ENCODE measurements at regions not wholly inside any gene's neighbourhood (a gene's known extent, or its start where the extent isn't known, plus 50 kb on each side); places are given as distances from the start of the nearest gene placed in this dataset.

DNA sequence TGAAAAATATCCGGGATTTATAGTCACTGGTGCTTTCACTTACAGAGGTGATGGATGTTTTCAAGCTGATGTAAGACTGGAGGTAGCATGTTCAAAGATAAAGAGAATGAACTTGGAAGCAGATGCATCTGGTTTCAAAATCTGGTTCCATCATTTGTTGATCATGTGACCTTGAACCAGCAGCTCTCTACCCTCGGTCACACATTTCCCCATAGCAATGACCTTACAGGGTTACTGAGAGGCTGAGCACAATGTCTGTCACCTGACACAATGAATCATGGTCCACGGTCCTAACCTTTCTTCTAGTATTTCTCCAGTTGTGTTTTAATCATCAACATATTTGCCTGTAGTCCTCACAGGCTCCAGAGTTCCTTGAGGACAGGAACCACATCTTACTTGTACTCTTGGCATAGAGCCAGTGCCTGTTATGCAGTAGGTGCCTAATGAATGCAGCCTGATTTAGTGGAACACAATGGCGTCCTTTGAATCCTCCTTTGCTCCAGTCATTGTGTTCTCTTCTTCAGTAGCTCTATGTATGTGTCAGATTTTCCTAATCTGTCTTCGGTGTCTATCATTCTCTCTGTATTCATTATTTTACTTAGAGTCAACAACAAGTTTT, 667.3 kb downstream of the PTPRU start:
- TF ChIP-seq NR2F2 (IDR thresholded peaks at IDR 0.05), result no peak
- Histone ChIP-seq H3K9me3 (ENCODE audit: control insufficient read depth in 4 of 4, low read length in 3 of 4) (no peaks in the 10 kb centered on the region), H3K4me1 (ENCODE audit: control insufficient read depth in 4 of 4, insufficient read depth in 4 of 4, low read length in 3 of 4) (no peaks in the 10 kb centered on the region), H3K4me3 (ENCODE audit: low read depth in 1 of 3, low read length in 3 of 3) (no peak overlapping the region), H3K27ac (ENCODE audit: low read depth in 1 of 2, low read length in 2 of 2) (no peak overlapping the region), H3K9ac (ENCODE audit: low read depth in 1 of 2, low read length in 2 of 2) (no peak overlapping the region), H3K27me3 (ENCODE audit: control insufficient read depth in 4 of 4, insufficient read depth in 4 of 4, low read length in 3 of 4) (peaks cover 0 to 3% (median 0%) of the 10 kb centered on the region in 4 donors), H3K36me3 (ENCODE audit: control insufficient read depth in 4 of 4, insufficient read depth in 3 of 4, low read depth in 1 of 4, low read length in 3 of 4) (no peaks in the 10 kb centered on the region)
- 62% methylated on average over 5 of the region's 5 CpGs for WGBS
- DNase-seq (ENCODE audit: low spot score), result no peak

DNA sequence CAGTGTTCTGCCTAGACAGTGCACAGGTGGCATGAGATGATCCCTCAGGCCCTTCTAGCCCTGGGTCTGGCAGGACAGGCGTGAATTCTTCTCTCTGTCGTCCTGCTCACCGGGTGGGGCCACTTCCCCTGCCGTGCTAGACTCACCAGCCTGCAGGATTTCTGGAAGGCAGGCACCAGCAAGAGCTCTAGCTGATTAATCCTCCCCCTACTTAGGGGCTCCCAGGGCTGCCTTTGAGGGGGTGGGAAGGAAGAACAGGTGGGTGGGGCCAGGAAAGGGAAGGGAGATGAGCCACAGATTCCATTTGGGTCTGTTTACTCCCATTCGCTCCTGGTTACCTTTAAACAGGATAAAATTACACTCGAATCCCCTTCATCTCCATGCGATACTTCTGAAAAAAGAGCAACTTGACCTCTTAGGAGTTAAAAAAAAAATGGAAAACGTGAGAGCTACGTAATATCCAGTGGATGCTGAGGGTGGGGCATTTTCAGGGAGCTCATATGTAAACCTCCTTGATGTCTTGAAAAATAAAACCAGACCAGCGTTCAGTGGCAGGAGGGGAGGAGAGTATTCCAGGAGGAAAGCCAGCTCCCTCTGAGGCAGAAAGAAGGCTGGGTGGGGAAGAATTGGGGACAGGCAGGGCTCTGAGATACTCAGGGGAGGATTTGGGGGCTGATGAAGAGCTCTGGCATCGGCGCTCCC, 665.5 kb downstream of the PTPRU start:
- WGBS, result 28% methylated on average over 12 of the region's 12 CpGs

DNA sequence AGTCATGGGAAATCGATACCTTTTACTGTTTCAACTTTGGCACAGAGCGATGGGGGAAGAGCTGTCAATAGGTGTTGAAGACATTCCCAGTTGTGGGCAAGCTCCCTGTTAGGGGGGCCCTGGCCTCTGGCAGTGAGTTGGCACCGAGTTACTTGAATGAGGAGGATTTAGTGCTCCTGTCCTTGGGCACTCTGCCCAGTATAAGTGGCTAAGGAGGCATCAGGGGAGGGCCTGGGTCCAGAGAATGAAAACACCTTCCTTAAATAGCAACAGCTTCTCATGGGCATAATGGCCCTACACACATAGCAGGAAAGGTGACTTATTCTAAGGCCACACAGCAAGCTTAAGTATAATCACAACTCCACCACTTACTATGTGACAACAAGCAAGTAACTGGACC, 664.4 kb downstream of the PTPRU start:
- H3K9ac ChIP-seq (ENCODE audit: low read depth in 1 of 2, low read length in 2 of 2), result no peak overlapping the region
- TF ChIP-seq HNF4G (IDR thresholded peaks at IDR 0.05), result no peak
- no peak for TF ChIP-seq RAD21 (IDR thresholded peaks at IDR 0.05)
- TF ChIP-seq NR2F2 (IDR thresholded peaks at IDR 0.05), result no peak
- no peak for TF ChIP-seq JUND (IDR thresholded peaks at IDR 0.05)
- TF ChIP-seq FOXA2 (IDR thresholded peaks at IDR 0.05), result no peak
- TF ChIP-seq, protein P1, sequence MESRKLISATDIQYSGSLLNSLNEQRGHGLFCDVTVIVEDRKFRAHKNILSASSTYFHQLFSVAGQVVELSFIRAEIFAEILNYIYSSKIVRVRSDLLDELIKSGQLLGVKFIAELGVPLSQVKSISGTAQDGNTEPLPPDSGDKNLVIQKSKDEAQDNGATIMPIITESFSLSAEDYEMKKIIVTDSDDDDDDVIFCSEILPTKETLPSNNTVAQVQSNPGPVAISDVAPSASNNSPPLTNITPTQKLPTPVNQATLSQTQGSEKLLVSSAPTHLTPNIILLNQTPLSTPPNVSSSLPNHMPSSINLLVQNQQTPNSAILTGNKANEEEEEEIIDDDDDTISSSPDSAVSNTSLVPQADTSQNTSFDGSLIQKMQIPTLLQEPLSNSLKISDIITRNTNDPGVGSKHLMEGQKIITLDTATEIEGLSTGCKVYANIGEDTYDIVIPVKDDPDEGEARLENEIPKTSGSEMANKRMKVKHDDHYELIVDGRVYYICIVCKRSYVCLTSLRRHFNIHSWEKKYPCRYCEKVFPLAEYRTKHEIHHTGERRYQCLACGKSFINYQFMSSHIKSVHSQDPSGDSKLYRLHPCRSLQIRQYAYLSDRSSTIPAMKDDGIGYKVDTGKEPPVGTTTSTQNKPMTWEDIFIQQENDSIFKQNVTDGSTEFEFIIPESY (IDR thresholded peaks at IDR 0.05), result no peak
- TF ChIP-seq, protein P2, sequence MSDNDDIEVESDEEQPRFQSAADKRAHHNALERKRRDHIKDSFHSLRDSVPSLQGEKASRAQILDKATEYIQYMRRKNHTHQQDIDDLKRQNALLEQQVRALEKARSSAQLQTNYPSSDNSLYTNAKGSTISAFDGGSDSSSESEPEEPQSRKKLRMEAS (IDR thresholded peaks at IDR 0.05), result no peak
- TF ChIP-seq, protein P3, sequence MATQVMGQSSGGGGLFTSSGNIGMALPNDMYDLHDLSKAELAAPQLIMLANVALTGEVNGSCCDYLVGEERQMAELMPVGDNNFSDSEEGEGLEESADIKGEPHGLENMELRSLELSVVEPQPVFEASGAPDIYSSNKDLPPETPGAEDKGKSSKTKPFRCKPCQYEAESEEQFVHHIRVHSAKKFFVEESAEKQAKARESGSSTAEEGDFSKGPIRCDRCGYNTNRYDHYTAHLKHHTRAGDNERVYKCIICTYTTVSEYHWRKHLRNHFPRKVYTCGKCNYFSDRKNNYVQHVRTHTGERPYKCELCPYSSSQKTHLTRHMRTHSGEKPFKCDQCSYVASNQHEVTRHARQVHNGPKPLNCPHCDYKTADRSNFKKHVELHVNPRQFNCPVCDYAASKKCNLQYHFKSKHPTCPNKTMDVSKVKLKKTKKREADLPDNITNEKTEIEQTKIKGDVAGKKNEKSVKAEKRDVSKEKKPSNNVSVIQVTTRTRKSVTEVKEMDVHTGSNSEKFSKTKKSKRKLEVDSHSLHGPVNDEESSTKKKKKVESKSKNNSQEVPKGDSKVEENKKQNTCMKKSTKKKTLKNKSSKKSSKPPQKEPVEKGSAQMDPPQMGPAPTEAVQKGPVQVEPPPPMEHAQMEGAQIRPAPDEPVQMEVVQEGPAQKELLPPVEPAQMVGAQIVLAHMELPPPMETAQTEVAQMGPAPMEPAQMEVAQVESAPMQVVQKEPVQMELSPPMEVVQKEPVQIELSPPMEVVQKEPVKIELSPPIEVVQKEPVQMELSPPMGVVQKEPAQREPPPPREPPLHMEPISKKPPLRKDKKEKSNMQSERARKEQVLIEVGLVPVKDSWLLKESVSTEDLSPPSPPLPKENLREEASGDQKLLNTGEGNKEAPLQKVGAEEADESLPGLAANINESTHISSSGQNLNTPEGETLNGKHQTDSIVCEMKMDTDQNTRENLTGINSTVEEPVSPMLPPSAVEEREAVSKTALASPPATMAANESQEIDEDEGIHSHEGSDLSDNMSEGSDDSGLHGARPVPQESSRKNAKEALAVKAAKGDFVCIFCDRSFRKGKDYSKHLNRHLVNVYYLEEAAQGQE (IDR thresholded peaks at IDR 0.05), result no peak
- TF ChIP-seq GABPA (IDR thresholded peaks at IDR 0.05 in 1 of 2, conservative IDR thresholded peaks at IDR 0.05 in 1 of 2), result no peak
- TF ChIP-seq, protein P4, sequence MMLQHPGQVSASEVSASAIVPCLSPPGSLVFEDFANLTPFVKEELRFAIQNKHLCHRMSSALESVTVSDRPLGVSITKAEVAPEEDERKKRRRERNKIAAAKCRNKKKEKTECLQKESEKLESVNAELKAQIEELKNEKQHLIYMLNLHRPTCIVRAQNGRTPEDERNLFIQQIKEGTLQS (IDR thresholded peaks at IDR 0.05), result no peak
- no peak for TF ChIP-seq EGR1 (IDR thresholded peaks at IDR 0.05; ENCODE audit: low read depth in 2 of 2)
- TF ChIP-seq, protein P5, sequence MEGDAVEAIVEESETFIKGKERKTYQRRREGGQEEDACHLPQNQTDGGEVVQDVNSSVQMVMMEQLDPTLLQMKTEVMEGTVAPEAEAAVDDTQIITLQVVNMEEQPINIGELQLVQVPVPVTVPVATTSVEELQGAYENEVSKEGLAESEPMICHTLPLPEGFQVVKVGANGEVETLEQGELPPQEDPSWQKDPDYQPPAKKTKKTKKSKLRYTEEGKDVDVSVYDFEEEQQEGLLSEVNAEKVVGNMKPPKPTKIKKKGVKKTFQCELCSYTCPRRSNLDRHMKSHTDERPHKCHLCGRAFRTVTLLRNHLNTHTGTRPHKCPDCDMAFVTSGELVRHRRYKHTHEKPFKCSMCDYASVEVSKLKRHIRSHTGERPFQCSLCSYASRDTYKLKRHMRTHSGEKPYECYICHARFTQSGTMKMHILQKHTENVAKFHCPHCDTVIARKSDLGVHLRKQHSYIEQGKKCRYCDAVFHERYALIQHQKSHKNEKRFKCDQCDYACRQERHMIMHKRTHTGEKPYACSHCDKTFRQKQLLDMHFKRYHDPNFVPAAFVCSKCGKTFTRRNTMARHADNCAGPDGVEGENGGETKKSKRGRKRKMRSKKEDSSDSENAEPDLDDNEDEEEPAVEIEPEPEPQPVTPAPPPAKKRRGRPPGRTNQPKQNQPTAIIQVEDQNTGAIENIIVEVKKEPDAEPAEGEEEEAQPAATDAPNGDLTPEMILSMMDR (IDR thresholded peaks at IDR 0.05; ENCODE audit: low read depth, low read length, missing input control), result no peak
- TF ChIP-seq HNF4A (conservative IDR thresholded peaks at IDR 0.05), result no peak
- no peaks in the 10 kb centered on the region for H3K4me1 ChIP-seq (ENCODE audit: control insufficient read depth in 4 of 4, insufficient read depth in 4 of 4, low read length in 3 of 4)
- no peaks in the 10 kb centered on the region for H3K9me3 ChIP-seq (ENCODE audit: control insufficient read depth in 4 of 4, low read length in 3 of 4)
- 66% methylated on average over 3 of the region's 3 CpGs for WGBS
- no peak overlapping the region for H3K4me3 ChIP-seq (ENCODE audit: low read depth in 1 of 3, low read length in 3 of 3)
- H3K27me3 ChIP-seq (ENCODE audit: control insufficient read depth in 4 of 4, insufficient read depth in 4 of 4, low read length in 3 of 4), result peaks cover 0 to 3% (median 0%) of the 10 kb centered on the region in 4 donors
- no peak for DNase-seq (ENCODE audit: low spot score)
- H3K27ac ChIP-seq (ENCODE audit: low read depth in 1 of 2, low read length in 2 of 2), result no peak overlapping the region
- H3K36me3 ChIP-seq (ENCODE audit: control insufficient read depth in 4 of 4, insufficient read depth in 3 of 4, low read depth in 1 of 4, low read length in 3 of 4), result no peaks in the 10 kb centered on the region

More for the DNA sequence above, 665.5 kb downstream of the PTPRU start:
- Histone ChIP-seq H3K9me3 (ENCODE audit: control insufficient read depth in 4 of 4, low read length in 3 of 4) (no peaks in the 10 kb centered on the region), H3K27me3 (ENCODE audit: control insufficient read depth in 4 of 4, insufficient read depth in 4 of 4, low read length in 3 of 4) (peaks cover 0 to 3% (median 0%) of the 10 kb centered on the region in 4 donors), H3K4me3 (ENCODE audit: low read depth in 1 of 3, low read length in 3 of 3) (no peak overlapping the region), H3K4me1 (ENCODE audit: control insufficient read depth in 4 of 4, insufficient read depth in 4 of 4, low read length in 3 of 4) (no peaks in the 10 kb centered on the region), H3K27ac (ENCODE audit: low read depth in 1 of 2, low read length in 2 of 2) (no peak overlapping the region), H3K36me3 (ENCODE audit: control insufficient read depth in 4 of 4, insufficient read depth in 3 of 4, low read depth in 1 of 4, low read length in 3 of 4) (no peaks in the 10 kb centered on the region), H3K9ac (ENCODE audit: low read depth in 1 of 2, low read length in 2 of 2) (no peak overlapping the region)
- no peak for DNase-seq (ENCODE audit: low spot score)
- no peak for TF ChIP-seq RAD21 (IDR thresholded peaks at IDR 0.05)
